GM18499 (cell line): ENCODE measurements at regions not wholly inside any gene's neighbourhood (a gene's known extent, or its start where the extent isn't known, plus 50 kb on each side); places are given as distances from the start of the nearest gene placed in this dataset.
"Not testable (repeated sequence)": the region's sequence is repeated elsewhere in the genome, so short reads cannot be mapped to it uniquely, and the experiment has no call there.

ENCODE experiments used
- ATAC-seq: cut with Tn5 transposase; IDR thresholded peaks from one replicate; pipeline ENCODE4 v1.9.1; 2021; ENCODE audit warnings: moderate number of reproducible peaks; ENCODE audit not compliant: insufficient read depth, unreplicated experiment

DNA sequence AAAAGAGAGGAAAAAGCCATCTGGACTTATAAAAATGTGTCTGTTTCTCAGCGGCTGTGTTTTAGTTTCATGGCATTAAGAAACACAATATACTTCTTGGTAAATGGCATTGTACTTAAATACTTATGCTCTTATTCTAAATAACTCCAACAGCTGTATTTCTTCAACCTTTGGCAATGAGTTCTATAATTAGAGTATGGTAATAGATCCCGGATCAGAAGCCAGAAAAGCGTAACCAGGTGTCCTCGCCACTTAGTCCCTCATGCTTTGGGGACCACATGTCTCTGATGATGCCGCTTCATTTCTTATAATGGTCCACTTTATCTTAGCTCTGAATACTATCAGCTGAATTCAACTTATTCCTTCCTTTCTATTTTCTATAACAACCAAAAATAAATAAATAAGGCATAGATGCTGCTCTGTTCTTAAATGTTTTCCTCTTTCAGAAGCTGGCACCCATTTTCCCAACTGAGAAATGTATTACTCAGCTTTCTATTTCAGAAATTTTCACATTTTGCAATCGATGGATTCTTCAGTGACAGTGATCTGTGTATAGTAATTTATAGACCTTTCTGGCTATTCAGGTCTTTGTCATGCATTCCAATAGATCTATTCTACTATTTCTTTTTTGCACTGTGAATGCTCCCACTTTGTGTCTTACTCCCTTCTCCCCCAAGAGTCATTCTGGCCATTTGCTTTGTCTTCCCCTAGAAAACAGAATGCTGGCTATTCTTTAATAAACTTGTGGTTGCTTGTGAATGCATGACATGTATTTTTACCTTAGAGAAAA, 87.6 kb upstream of the KBTBD8 start:
- no peak for ATAC-seq

DNA sequence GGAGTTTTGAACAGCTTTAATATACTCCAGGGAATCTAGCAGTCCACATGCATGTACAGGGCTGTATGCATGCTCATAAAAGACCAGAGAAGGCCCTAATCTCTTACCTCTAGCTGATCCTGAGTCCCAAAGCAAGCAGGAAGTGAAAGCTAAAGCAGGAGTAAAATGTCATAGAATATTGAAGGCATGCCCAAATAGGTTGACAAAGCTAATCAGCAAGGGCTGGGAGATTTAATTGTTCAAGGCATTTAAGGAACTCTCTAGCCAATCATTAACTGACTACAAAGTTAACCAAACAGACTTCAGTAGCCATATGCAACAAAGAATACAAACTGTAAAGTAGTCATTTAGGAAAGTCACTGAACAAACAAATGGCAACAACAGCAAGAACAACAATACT, 85.8 kb upstream of the KBTBD8 start:
- no peak for ATAC-seq

DNA sequence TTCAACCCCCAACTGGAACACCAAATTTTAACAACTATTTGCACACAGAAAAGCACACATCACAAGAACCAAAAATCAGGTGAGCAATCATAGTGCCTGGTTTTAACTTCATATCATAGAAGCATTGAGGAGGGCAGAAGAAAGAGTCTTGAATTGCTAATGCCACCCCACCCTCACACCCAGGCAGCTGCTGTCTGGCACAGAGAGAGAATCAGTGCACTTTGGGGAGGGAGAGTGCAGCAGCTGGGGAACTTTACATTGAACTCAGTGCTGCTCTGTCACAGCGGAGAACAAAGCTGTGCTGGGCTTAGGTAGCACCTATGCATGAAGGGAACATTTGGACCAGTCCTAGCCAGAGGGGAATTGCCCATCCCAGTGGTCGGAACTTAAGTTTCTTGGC, 76.0 kb upstream of the KBTBD8 start:
- ATAC-seq: no peak

DNA sequence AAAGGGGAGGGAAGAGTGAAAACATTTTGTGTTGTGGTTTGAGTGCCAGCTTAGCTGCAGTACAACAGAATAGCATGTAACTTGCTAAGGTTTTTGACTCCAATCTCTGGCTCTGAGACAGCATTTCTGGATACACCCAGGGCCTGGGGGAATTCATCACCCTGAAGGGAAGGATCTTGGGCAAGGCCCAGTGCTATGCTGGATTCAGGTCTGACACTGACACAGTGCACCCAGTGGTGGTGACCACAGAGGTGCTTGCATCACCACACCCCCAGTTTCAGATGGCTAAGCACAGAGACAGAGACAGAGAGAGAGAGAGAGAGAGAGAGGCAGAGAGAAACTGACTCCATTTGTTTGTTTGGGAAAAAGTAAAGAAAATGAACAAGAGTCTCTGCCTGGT, 74.1 kb upstream of the KBTBD8 start:
- ATAC-seq: no peak

DNA sequence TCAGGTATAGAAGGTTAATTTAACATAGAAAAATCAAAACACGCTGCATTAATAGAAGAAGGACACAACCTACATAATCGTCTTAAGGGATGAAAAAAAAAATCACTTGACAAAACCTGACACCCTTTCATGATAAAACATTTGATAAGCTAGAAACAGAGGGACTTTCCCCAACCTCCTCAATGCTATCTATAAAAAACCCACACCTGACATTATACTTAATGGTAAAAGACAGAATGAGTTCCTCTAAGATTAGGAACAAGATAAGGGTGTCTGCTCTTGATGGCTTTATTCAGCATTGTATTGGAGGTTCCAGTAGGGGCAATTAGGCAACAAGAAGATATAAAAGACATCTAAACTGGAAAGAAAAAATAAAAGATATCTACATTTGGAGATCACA, 69.9 kb upstream of the KBTBD8 start:
- ATAC-seq: no peak

DNA sequence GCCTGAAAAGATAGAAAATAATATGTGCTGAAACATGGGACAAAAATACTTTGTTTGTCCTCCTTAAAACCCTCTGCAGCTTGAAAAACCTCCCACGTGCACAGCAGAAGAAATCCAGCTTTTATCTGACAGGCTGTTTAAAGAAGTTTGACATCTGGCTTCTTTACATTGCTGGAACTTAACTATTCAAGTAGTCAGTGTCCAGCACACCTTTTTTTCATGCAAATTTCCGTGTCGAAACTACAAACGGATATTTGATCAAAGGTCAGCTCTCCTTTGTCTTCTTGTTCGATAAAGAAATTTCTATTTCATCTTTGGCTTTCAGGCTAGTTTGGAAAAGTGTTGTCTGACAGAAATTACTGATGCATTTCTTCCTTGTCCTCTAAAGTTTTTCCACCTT, 66.8 kb upstream of the KBTBD8 start:
- no peak for ATAC-seq

DNA sequence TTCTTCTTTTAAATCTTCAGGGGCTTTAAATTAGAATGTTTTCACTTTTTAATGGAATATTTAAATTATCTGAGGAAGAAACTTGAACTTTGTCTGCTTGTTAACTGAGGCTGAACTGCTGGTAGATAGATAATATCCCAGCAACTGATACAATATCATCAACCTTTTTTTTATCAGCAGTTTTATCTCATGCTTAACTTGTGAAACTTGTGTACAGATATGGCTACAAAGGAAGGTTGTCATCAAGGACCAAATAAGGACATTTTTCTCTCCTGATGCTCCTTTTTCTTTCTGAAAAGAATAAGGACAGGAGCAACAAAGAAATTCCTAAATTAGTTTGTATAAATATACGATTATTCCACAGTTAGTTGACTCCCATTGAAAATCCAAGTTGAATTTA, 66.4 kb upstream of the KBTBD8 start:
- no peak for ATAC-seq

GRCh38 chr3:66933233-66933632, 64.9 kb upstream of the KBTBD8 start:
- no peak for ATAC-seq

- ATAC-seq: no peak
Observed at GRCh38 chr3:66934041-66934440, 64.1 kb upstream of the KBTBD8 start.

DNA sequence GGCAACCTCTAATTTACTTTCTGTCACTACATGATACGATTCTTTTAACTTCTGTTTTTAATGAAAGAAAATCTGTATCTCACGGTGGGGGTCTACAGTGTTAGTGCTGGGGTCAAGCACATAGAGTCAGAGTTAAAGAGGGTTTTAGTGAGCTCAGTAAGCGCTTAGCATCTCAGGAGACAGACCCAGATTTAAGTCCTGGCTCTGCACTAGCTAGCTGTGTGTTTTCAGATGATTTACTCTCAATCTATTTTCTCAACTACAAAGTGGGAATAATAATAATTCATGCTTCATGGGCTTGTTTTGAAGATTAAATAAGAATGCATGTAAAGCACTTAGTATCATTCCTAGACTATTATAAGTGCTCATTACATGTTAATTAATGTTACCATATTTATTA, 63.4 kb upstream of the KBTBD8 start:
- ATAC-seq: no peak

DNA sequence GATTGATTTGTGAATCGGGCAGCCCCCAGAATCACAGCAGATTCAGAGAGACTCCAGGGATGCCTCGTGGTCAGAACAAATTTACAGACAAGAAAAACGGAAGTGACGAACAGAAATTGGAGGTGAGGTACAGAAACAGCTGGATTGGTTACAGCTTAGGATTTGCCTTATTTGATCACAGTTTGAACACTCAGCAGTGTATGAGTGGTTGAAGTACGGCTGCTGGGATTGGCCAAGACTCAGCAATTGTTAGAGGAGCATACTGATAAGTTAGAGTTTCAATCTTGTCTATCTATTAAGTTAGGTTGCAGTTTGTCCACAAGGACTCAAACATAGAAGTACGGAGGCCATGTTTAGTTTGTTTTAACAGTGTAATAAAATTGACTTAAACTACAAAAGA, 61.1 kb upstream of the KBTBD8 start:
- not testable (repeated sequence) for ATAC-seq

- ATAC-seq: no peak
Observed at GRCh38 chr3:66938338-66938963, 59.7 kb upstream of the KBTBD8 start.

GRCh38 chr3:66948041-66948440, 50.1 kb upstream of the KBTBD8 start:
- no peak for ATAC-seq
